T-cell (primary cell): ENCODE measurements at regions not wholly inside any gene's neighbourhood (a gene's known extent, or its start where the extent isn't known, plus 50 kb on each side); places are given as distances from the start of the nearest gene placed in this dataset.

Source experiments
- ATAC-seq, 4 experiments: fragments of 200-7000 bp in 3 of 4; fragments of 150-1000 bp in 1 of 4; cut with Tn5 transposase; replicated peaks in 1 of 4; 1 replicate in 3 of 4; 2 replicates in 1 of 4; pipeline ENCODE4 v1.10.0; 2021; ENCODE audit warnings: moderate library complexity in 3 of 4, mild to moderate bottlenecking in 2 of 4, moderate number of reproducible peaks in 1 of 4
- CTCF ChIA-PET, 2 donors: fragments of 300-600 bp; sonication (Branson Sonifier 250); formaldehyde crosslinking; loops; one replicate each; lab custom pipeline; 2022; ENCODE audit warnings: antibody characterized with exemption in 2 of 2; lab: Charles Lee
- POLR2A ChIA-PET, 2 donors: fragments of 300-600 bp; sonication (Branson Sonifier 250); formaldehyde crosslinking; loops; one replicate each; lab custom pipeline; 2022; ENCODE audit warnings: antibody characterized with exemption in 2 of 2; lab: Charles Lee
- DNase-seq, 35 experiments: peaks; one replicate each; pipeline versions ENCODE4 v3.0.0 to v3.0.0-alpha.2; 2013 to 2023
- H3K27ac ChIP-seq: one replicate; pipeline ENCODE4 v1.5.1; 2013; ENCODE audit warnings: low read length
- H3K27me3 ChIP-seq, 2 experiments: replicated peaks in 1 of 2; 1 replicate in 1 of 2; 2 replicates in 1 of 2; pipeline versions ENCODE4 v1.6.1 to v1.7.0; 2013; ENCODE audit warnings: low read length in 1 of 2, mixed read lengths in 1 of 2; ENCODE audit not compliant: control insufficient read depth in 2 of 2, insufficient read depth in 2 of 2; ENCODE audit errors: extremely low read depth in 1 of 2
- H3K36me3 ChIP-seq, 2 donors: 1 replicate in 1 of 2; 2 replicates in 1 of 2; pipeline versions ENCODE4 v1.6.1 to v1.7.0; 2013; ENCODE audit warnings: low read length in 1 of 2; ENCODE audit not compliant: control insufficient read depth in 2 of 2, insufficient read depth in 1 of 2; ENCODE audit errors: extremely low read depth in 1 of 2
- H3K4me1 ChIP-seq, 2 experiments: 1 replicate in 1 of 2; 2 replicates in 1 of 2; pipeline versions ENCODE4 v1.6.1 to v1.7.0; 2013; ENCODE audit warnings: low read length in 2 of 2, mixed read lengths in 1 of 2; ENCODE audit not compliant: insufficient read depth in 2 of 2, control insufficient read depth in 1 of 2; ENCODE audit errors: extremely low read depth in 1 of 2
- H3K4me3 ChIP-seq, 2 donors: 1 replicate in 1 of 2; 2 replicates in 1 of 2; pipeline versions ENCODE4 v1.5.1 to v1.7.0; 2013; ENCODE audit warnings: mild to moderate bottlenecking in 2 of 2, low read length in 1 of 2, moderate library complexity in 1 of 2; ENCODE audit not compliant: control insufficient read depth in 1 of 2; ENCODE audit errors: extremely low read depth in 1 of 2
- H3K9me3 ChIP-seq: 2 replicates; pipeline ENCODE4 v1.7.0; 2013
- H3K27ac Mint-ChIP-seq, 2 donors: one replicate each; pipeline ENCODE4 v1.8.0; 2020 to 2021; ENCODE audit warnings: mild to moderate bottlenecking in 2 of 2, mixed read lengths in 2 of 2
- H3K27me3 Mint-ChIP-seq, 2 donors: one replicate each; pipeline ENCODE4 v1.8.0; 2021 to 2022; ENCODE audit warnings: mixed read lengths in 2 of 2
- H3K36me3 Mint-ChIP-seq: one replicate; pipeline ENCODE4 v1.8.0; 2021; ENCODE audit warnings: mixed read lengths
- H3K4me1 Mint-ChIP-seq, 3 donors: one replicate each; pipeline ENCODE4 v1.8.0; 2020 to 2022; ENCODE audit warnings: mixed read lengths in 3 of 3, mild to moderate bottlenecking in 1 of 3
- H3K4me3 Mint-ChIP-seq, 3 donors: one replicate each; pipeline ENCODE4 v1.8.0; 2020 to 2022; ENCODE audit warnings: mild to moderate bottlenecking in 3 of 3, mixed read lengths in 3 of 3, moderate library complexity in 3 of 3
- H3K9me3 Mint-ChIP-seq, 3 donors: one replicate each; pipeline ENCODE4 v1.8.0; 2020 to 2022; ENCODE audit warnings: mixed read lengths in 3 of 3
- WGBS: methylation state at CpG from one replicate; pipeline ENCODE4 v1.1.5; 2013; ENCODE audit warnings: missing lambda C conversion rate; ENCODE audit not compliant: insufficient coverage; 5-methylcytosine and 5-hydroxymethylcytosine counted together

DNA sequence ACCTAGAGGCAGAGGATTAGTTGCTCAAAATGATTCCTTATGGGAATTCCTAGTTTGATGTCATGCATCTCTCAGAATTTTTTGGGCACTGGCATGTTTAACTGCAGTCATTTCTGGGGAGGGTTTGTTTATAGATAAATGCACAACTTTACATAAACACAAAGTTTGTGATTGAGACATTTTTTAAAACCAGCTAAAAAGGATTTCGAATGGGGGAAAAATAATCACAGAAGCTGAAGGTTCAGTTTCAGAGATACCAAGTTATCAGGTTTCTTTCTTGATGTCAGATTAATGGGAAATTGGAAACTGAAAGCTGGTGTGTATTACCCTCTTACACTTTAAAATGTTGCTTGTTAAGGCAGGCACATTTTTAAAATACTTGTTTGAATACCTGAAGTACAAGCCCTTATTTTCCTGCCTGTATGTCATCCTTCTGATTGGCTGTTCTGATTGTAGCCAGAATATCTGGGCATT, 72.1 kb downstream of the DISP1 start:
- peaks cover 6 to 11% (median 8%) of the 10 kb centered on the region in 3 donors for H3K4me1 Mint-ChIP-seq
- no peak overlapping the region for H3K27ac Mint-ChIP-seq
- peaks cover 15% of the 10 kb centered on the region for H3K36me3 Mint-ChIP-seq
- no CpG with 5 or more reads among the region's 1 CpG for WGBS
- ChIA-PET CTCF (no interaction called here), POLR2A (no interaction called here)
- Histone ChIP-seq H3K4me1 (peaks cover 0 to 7% of the 10 kb centered on the region in 2 experiments), H3K4me3 (no peak overlapping the region), H3K36me3 (no peaks in the 10 kb centered on the region), H3K27me3 (no peaks in the 10 kb centered on the region), H3K27ac (no peak overlapping the region), H3K9me3 (no peaks in the 10 kb centered on the region)
- no peaks in the 10 kb centered on the region for H3K9me3 Mint-ChIP-seq
- no peak overlapping the region for H3K4me3 Mint-ChIP-seq
- DNase-seq (no peak), ATAC-seq (no peak)
- H3K27me3 Mint-ChIP-seq, result no peaks in the 10 kb centered on the region

DNA sequence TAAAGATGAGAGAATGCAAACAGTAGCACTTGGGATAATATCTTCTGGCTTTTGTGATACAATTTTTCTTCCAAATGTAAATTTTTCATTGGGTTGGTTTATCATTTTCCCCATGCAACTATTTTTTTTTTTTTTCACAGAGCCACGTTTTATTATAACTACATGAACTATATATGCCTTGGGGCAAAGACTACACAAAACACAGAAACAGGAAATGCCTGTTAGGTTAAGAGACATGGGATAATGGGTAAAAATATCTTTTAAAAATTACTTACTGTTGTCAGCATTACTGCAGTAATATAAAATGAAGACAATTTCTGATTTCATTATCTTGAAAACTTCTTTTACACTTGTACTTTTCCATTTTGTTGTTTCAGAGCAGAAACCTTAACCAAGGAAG, 74.6 kb downstream of the DISP1 start:
- Mint-ChIP-seq H3K27ac (no peak overlapping the region), H3K27me3 (no peaks in the 10 kb centered on the region), H3K4me1 (peaks cover 6 to 11% (median 8%) of the 10 kb centered on the region in 3 donors), H3K9me3 (no peaks in the 10 kb centered on the region), H3K36me3 (peaks cover 26% of the 10 kb centered on the region), H3K4me3 (no peak overlapping the region)
- H3K27ac ChIP-seq, result no peak overlapping the region
- no peaks in the 10 kb centered on the region for H3K27me3 ChIP-seq
- peaks cover 0 to 7% of the 10 kb centered on the region in 2 experiments for H3K4me1 ChIP-seq
- H3K9me3 ChIP-seq, result no peaks in the 10 kb centered on the region
- ChIA-PET POLR2A (no interaction called here), CTCF (no interaction called here)
- no peak for ATAC-seq
- H3K4me3 ChIP-seq, result no peak overlapping the region
- no CpG with 5 or more reads among the region's 1 CpG for WGBS
- no peaks in the 10 kb centered on the region for H3K36me3 ChIP-seq
- no peak for DNase-seq

DNA sequence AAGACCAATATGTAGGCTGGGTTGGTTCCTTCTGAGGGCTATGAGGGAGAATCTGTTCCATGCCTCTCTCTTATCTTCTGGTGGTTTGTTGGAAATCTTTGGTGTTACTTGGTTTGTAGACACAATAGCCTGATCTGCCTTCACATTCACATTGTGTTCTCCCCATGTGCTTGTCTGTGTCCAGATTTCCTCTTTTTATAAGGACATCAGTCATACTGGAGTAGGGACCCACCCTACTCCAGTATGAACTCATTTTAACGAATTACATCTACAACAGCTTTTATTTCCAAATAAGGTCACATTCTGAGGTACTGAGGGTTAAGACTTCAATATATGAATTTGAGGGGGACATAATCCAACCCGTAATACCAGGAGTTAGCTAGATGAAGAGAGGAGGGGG, 75.9 kb downstream of the DISP1 start:
- H3K36me3 ChIP-seq, result no peaks in the 10 kb centered on the region
- H3K27ac Mint-ChIP-seq, result no peak overlapping the region
- peaks cover 6 to 11% (median 8%) of the 10 kb centered on the region in 3 donors for H3K4me1 Mint-ChIP-seq
- H3K4me3 ChIP-seq, result no peak overlapping the region
- H3K4me3 Mint-ChIP-seq, result no peak overlapping the region
- ChIA-PET POLR2A (no interaction called here), CTCF (no interaction called here)
- H3K27me3 Mint-ChIP-seq, result no peaks in the 10 kb centered on the region
- WGBS, result 100% methylated on average over 1 of the region's 2 CpGs
- H3K9me3 Mint-ChIP-seq, result no peaks in the 10 kb centered on the region
- no peaks in the 10 kb centered on the region for H3K9me3 ChIP-seq
- no peak overlapping the region for H3K27ac ChIP-seq
- peaks cover 21% of the 10 kb centered on the region for H3K36me3 Mint-ChIP-seq
- ATAC-seq (no peak), DNase-seq (no peak)
- no peaks in the 10 kb centered on the region for H3K27me3 ChIP-seq
- H3K4me1 ChIP-seq, result peaks cover 0 to 7% of the 10 kb centered on the region in 2 experiments

GRCh38 chr1:222891578-222891977, 76.7 kb downstream of the DISP1 start:
- H3K27me3 Mint-ChIP-seq, result no peaks in the 10 kb centered on the region
- H3K9me3 ChIP-seq, result no peaks in the 10 kb centered on the region
- ChIA-PET POLR2A (interaction anchor here in 1 of 2 donors (0.6 kb wide), 1 partner anchor 20 kb away, joined by 3 read pairs; no protein-coding TSS in a partner anchor), CTCF (no interaction called here)
- no peaks in the 10 kb centered on the region for H3K27me3 ChIP-seq
- H3K36me3 Mint-ChIP-seq, result peaks cover 15% of the 10 kb centered on the region
- H3K27ac Mint-ChIP-seq, result no peak overlapping the region
- no peak overlapping the region for H3K4me3 Mint-ChIP-seq
- H3K36me3 ChIP-seq, result no peaks in the 10 kb centered on the region
- H3K4me1 ChIP-seq, result no peaks in the 10 kb centered on the region
- H3K4me3 ChIP-seq, result no peak overlapping the region
- no peak for ATAC-seq
- no peak overlapping the region for H3K27ac ChIP-seq
- DNase-seq, result no peak
- H3K4me1 Mint-ChIP-seq, result peaks cover 7 to 10% (median 8%) of the 10 kb centered on the region in 3 donors
- no peaks in the 10 kb centered on the region for H3K9me3 Mint-ChIP-seq

DNA sequence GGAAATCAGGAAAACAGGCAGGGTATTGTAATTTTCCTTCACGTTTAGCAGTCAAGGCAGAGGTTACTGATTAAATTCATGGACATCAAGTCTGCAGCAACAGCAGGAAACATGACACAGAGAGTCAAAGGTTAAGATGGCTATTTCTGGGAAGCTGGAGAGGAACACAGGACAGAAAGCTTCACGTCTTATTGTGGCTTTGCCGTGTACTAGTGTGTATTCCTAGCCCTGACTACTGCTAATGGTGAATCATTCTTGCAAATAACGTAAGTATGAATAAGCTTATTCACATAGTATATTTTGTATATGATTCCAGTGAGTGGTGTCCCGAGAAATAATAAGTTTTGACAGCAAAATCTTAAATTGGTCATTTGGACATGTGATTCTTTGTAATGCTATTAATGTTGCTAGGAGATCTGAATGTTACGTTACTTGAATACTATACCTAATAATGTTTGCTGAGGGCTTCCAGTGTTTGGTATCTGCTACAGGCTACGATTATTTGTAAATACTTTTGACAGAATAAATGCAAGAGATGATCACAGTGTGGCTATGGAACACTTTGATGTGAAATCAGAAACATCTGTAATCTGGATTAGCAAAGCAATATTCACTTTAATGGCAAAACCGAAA, 77.4 kb downstream of the DISP1 start:
- WGBS, result 93% methylated on average over 1 of the region's 8 CpGs
- Mint-ChIP-seq H3K9me3 (no peaks in the 10 kb centered on the region), H3K27ac (no peak overlapping the region), H3K4me3 (no peak overlapping the region), H3K4me1 (peaks cover 11 to 14% (median 13%) of the 10 kb centered on the region in 3 donors), H3K36me3 (peaks cover 11% of the 10 kb centered on the region), H3K27me3 (no peaks in the 10 kb centered on the region)
- no peaks in the 10 kb centered on the region for H3K27me3 ChIP-seq
- CTCF ChIA-PET, result no interaction called here
- H3K9me3 ChIP-seq, result no peaks in the 10 kb centered on the region
- ATAC-seq (no peak), DNase-seq (no peak)
- POLR2A ChIA-PET, result interaction anchor here in 1 of 2 donors (0.6 kb wide), 1 partner anchor 20 kb away, joined by 3 read pairs; no protein-coding TSS in a partner anchor
- H3K4me3 ChIP-seq, result no peak overlapping the region
- H3K4me1 ChIP-seq, result peaks cover 0 to 2% of the 10 kb centered on the region in 2 experiments
- H3K36me3 ChIP-seq, result no peaks in the 10 kb centered on the region
- H3K27ac ChIP-seq, result no peak overlapping the region

- peaks cover 0 to 8% of the 10 kb centered on the region in 2 experiments for H3K4me1 ChIP-seq
- no peak overlapping the region for H3K4me3 Mint-ChIP-seq
- no peaks in the 10 kb centered on the region for H3K27me3 Mint-ChIP-seq
- no peaks in the 10 kb centered on the region for H3K9me3 Mint-ChIP-seq
- H3K36me3 ChIP-seq, result no peaks in the 10 kb centered on the region
- CTCF ChIA-PET, result no interaction called here
- peaks cover 11% of the 10 kb centered on the region for H3K36me3 Mint-ChIP-seq
- no peak overlapping the region for H3K27ac Mint-ChIP-seq
- ATAC-seq (no peak), DNase-seq (no peak)
- H3K27me3 ChIP-seq, result no peaks in the 10 kb centered on the region
- 92% methylated on average over 11 of the region's 13 CpGs for WGBS
- no peaks in the 10 kb centered on the region for H3K9me3 ChIP-seq
- peaks cover 17 to 22% (median 18%) of the 10 kb centered on the region in 3 donors for H3K4me1 Mint-ChIP-seq
- no peak overlapping the region for H3K27ac ChIP-seq
- no peak overlapping the region for H3K4me3 ChIP-seq
- POLR2A ChIA-PET, result no interaction called here
Measured at GRCh38 chr1:222893255-222893654, 78.4 kb downstream of the DISP1 start.
